Activated naive CD4-positive, alpha-beta T cell treated with anti-CD3 and anti-CD28 coated beads, Interleukin-2, amount 50 U/mL, for 72 hours (primary cell): ENCODE measurements at regions not wholly inside any gene's neighbourhood (a gene's known extent, or its start where the extent isn't known, plus 50 kb on each side); places are given as distances from the start of the nearest gene placed in this dataset.

Source experiments
- ATAC-seq, 2 donors: fragments of 150-1000 bp; cut with Tn5 transposase; 2 replicates each; pipeline ENCODE4 v1.10.0; 2021; ENCODE audit warnings: mild to moderate bottlenecking in 2 of 2, moderate library complexity in 2 of 2
- DNase-seq, 2 donors: peaks; one replicate each; pipeline ENCODE4 v3.0.0; 2021 to 2022; ENCODE audit warnings: low spot score in 2 of 2
- H3K27ac Mint-ChIP-seq, 2 donors: one replicate each; pipeline ENCODE4 v1.8.0; 2022; ENCODE audit warnings: mild to moderate bottlenecking in 2 of 2, mixed read lengths in 2 of 2
- H3K36me3 Mint-ChIP-seq, 2 donors: one replicate each; pipeline ENCODE4 v1.8.0; 2022; ENCODE audit warnings: mixed read lengths in 2 of 2
- H3K9me3 Mint-ChIP-seq, 2 donors: one replicate each; pipeline ENCODE4 v1.8.0; 2022; ENCODE audit warnings: mixed read lengths in 2 of 2

- H3K36me3 Mint-ChIP-seq = no peaks in the 10 kb centered on the region
- DNase-seq = no peak
- ATAC-seq = no peak
- H3K27ac Mint-ChIP-seq = no peak overlapping the region
- peaks cover under 1 to 10% of the 10 kb centered on the region in 2 donors for H3K9me3 Mint-ChIP-seq
Observed at GRCh38 chr11:109750964-109751363, 329.0 kb downstream of the C11orf87 start.

GRCh38 chr11:109752212-109752825 is 330.3 kb downstream of the C11orf87 start:
- Mint-ChIP-seq H3K27ac (no peak overlapping the region), H3K9me3 (peaks cover 0 to 10% of the 10 kb centered on the region in 2 donors), H3K36me3 (no peaks in the 10 kb centered on the region)
- DNase-seq (no peak), ATAC-seq (no peak)

DNA sequence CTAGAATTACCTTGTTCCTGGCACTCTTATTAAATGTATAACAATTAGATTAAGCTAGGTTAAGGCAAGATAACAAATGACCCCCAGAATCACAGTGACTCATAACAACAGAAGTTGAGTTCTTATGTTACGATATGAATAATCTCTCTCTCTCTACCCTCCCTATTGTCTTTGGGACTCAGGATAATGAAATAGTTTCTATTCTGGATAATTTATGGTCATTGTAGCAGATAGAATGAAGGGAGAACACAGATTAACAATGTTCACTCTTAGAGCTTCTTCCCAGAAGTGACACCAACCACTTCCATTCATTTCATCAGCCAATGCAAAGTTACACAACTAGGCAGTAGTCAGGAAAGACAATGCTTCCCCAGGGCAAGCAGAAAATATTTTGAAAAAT is 334.5 kb downstream of the C11orf87 start:
- H3K36me3 Mint-ChIP-seq = no peaks in the 10 kb centered on the region
- H3K9me3 Mint-ChIP-seq = peaks cover 0 to 4% of the 10 kb centered on the region in 2 donors
- H3K27ac Mint-ChIP-seq = no peak overlapping the region
- no peak for ATAC-seq
- DNase-seq = no peak

DNA sequence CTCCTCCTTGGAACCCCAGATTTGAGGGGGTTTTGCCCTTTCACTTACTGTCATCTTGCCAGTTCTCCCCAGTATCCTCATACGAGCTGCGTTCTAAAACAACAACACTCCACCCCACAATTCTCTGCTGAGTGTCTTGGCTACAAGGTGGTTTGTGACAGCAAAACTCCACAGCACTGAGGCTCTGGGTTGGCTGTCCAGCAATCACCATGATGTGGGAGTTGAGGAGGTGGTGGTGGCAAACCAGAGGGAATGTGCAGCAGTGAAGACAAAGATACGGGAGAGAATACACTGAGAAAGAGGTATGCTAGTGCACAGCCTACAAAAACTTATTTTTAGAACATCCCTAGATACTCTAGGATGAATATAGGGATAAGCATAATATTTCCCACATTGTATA is 335.0 kb downstream of the C11orf87 start:
- Mint-ChIP-seq H3K27ac (no peak overlapping the region), H3K9me3 (peaks cover 0 to 4% of the 10 kb centered on the region in 2 donors), H3K36me3 (no peaks in the 10 kb centered on the region)
- no peak for DNase-seq
- no peak for ATAC-seq

GRCh38 chr11:109762546-109762945 is 330.6 kb upstream of the ZC3H12C start:
- H3K27ac Mint-ChIP-seq = no peak overlapping the region
- H3K36me3 Mint-ChIP-seq = no peaks in the 10 kb centered on the region
- ATAC-seq (no peak), DNase-seq (no peak)
- no peaks in the 10 kb centered on the region for H3K9me3 Mint-ChIP-seq

DNA sequence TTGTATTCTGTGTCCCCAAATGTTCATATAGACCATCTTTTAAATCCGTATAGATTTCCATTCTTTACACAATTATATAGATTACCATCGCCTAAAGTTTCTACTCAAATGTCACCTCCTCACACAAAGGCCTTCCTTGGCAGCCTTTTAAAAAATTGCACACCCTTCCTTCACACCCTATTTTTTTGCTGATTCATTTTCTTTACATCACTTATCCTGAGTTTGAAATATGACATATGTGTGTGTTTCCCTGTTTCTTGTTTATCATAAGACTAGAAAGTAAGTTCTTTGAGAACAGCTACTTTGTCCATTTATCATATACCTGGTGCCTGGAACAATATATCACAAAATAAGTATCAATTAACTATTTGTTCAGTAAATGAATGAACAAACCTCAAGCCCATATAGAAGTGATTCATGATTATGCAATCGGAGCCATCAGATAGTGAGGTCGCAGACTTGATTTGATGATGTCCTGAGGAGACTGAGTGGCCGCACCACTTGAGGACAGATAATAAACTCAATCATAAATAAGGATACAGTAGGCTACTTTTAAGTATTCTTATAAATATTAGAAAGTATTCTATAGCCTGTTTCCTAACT is 327.4 kb upstream of the ZC3H12C start:
- DNase-seq (no peak), ATAC-seq (no peak)
- Mint-ChIP-seq H3K27ac (no peak overlapping the region), H3K36me3 (no peaks in the 10 kb centered on the region), H3K9me3 (no peaks in the 10 kb centered on the region)

GRCh38 chr11:109769858-109770257 is 323.3 kb upstream of the ZC3H12C start:
- DNase-seq (no peak), ATAC-seq (no peak)
- no peaks in the 10 kb centered on the region for H3K36me3 Mint-ChIP-seq
- no peak overlapping the region for H3K27ac Mint-ChIP-seq
- H3K9me3 Mint-ChIP-seq = no peaks in the 10 kb centered on the region

- no peak overlapping the region for H3K27ac Mint-ChIP-seq
- ATAC-seq = no peak
Observed at GRCh38 chr11:109770323-109770722, 322.9 kb upstream of the ZC3H12C start.

GRCh38 chr11:109772892-109773291 is 320.3 kb upstream of the ZC3H12C start:
- H3K36me3 Mint-ChIP-seq = no peaks in the 10 kb centered on the region
- no peak overlapping the region for H3K27ac Mint-ChIP-seq
- ATAC-seq (no peak), DNase-seq (no peak)
- H3K9me3 Mint-ChIP-seq = peaks cover 0 to 2% of the 10 kb centered on the region in 2 donors

More at GRCh38 chr11:109770323-109770722, 322.9 kb upstream of the ZC3H12C start:
- Mint-ChIP-seq H3K36me3 (no peaks in the 10 kb centered on the region), H3K9me3 (no peaks in the 10 kb centered on the region)
- DNase-seq = no peak

DNA sequence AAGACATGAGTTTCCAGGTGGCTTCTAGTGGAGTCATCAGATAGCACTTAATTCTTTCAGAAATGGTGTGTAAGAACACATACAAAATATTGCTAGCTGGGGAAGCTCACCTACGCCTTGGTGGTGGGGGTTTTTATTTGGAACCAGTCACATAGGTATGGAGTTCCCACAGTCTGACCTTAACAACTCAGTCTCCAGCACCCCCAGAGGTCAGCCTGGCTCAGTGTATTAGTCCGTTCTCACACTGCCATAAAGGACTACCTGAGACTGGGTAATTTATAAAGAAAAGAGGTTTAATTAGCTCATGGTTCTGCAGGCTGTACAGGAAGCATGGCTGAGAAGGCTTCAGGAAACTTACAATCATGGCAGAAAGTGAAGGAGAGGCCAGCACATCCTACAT is 317.5 kb upstream of the ZC3H12C start:
- DNase-seq = no peak
- Mint-ChIP-seq H3K9me3 (peaks cover 0 to 5% of the 10 kb centered on the region in 2 donors), H3K27ac (no peak overlapping the region), H3K36me3 (no peaks in the 10 kb centered on the region)
- ATAC-seq = no peak

- DNase-seq (no peak), ATAC-seq (no peak)
- Mint-ChIP-seq H3K36me3 (no peaks in the 10 kb centered on the region), H3K27ac (peak overlapping the region in 1 of 2 donors; percentile 2), H3K9me3 (peaks cover 0 to 1% of the 10 kb centered on the region in 2 donors)
Observed at GRCh38 chr11:109783014-109783413, 310.2 kb upstream of the ZC3H12C start.

DNA sequence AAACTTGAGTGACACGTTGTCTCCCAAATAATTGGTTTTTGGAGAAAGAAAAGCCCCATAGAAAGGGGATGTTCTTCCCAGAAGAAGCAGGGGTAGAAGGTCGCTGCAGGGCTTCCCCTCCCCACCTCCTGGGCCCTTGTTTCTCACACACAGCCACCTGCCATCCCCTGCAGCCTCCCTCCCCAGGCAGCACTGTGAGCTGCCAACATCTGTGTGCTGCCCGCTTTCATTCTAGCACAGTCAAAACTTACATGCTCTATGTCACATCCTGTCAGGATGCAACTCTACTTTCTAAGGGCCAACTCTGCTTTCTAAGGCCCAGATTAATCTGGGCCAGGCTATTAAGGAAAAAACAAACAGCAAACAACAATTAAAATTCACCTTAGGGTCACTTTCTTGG is 309.4 kb upstream of the ZC3H12C start:
- Mint-ChIP-seq H3K36me3 (no peaks in the 10 kb centered on the region), H3K27ac (no peak overlapping the region), H3K9me3 (no peaks in the 10 kb centered on the region)
- ATAC-seq (no peak), DNase-seq (no peak)

GRCh38 chr11:109784536-109784935 is 308.7 kb upstream of the ZC3H12C start:
- no peak for ATAC-seq
- no peaks in the 10 kb centered on the region for H3K9me3 Mint-ChIP-seq
- DNase-seq = no peak
- no peak overlapping the region for H3K27ac Mint-ChIP-seq
- H3K36me3 Mint-ChIP-seq = no peaks in the 10 kb centered on the region

GRCh38 chr11:109785198-109785597 is 308.0 kb upstream of the ZC3H12C start:
- DNase-seq (no peak), ATAC-seq (no peak)
- H3K9me3 Mint-ChIP-seq = no peaks in the 10 kb centered on the region

DNA sequence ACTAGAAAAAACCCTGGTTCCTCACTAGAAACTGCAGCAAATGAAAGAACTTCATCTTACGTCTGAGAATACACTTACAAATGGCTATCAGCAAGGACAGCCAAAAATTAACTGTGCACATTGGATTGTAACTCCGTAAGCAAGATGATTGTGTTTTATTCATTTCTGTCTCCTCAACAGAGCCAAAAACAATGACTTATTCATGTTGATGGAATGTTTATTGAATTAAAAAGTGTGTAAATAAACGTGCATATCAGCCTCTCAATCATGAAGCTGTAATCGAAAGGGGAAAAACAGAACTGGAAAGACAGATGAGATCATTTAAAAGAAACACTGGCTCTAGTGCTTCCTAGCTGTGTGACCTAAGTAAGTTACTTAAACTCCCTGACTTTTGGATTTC is 307.5 kb upstream of the ZC3H12C start:
- ATAC-seq (no peak), DNase-seq (no peak)
- no peaks in the 10 kb centered on the region for H3K9me3 Mint-ChIP-seq
- no peaks in the 10 kb centered on the region for H3K36me3 Mint-ChIP-seq
- no peak overlapping the region for H3K27ac Mint-ChIP-seq

More at GRCh38 chr11:109785198-109785597, 308.0 kb upstream of the ZC3H12C start:
- Mint-ChIP-seq H3K36me3 (no peaks in the 10 kb centered on the region), H3K27ac (no peak overlapping the region)

DNA sequence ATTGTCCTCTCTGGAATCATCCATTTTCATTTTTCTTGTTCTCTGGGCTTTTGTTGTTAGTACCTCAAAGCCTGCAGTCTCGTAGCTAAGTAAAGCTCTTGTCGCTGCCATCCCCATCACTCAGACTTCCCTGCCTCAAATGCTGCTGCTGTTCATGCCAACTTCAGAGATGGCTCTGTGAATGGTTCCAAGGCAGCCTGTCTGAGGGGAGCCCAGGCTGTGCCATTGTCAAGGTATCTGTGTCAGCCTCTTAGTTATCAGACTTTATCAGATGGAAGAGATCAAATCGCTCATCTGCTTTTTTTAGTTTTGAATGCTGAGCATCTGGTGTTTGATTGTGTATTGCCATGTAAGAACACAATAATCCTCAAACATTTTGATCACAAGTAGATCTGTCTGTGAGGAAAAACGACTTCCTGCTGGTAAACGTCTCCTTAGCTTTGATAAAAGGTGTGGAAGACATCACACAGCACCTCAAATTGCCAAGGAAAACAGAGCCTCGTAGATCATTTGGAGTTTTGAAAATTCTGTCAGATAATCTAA is 304.2 kb upstream of the ZC3H12C start:
- no peak for DNase-seq
- no peak for ATAC-seq

GRCh38 chr11:109789901-109790300 is 303.3 kb upstream of the ZC3H12C start:
- no peak for ATAC-seq
- H3K36me3 Mint-ChIP-seq = no peaks in the 10 kb centered on the region
- no peaks in the 10 kb centered on the region for H3K9me3 Mint-ChIP-seq
- DNase-seq = no peak
- H3K27ac Mint-ChIP-seq = no peak overlapping the region

More for the DNA sequence above, 304.2 kb upstream of the ZC3H12C start:
- Mint-ChIP-seq H3K36me3 (no peaks in the 10 kb centered on the region), H3K9me3 (no peaks in the 10 kb centered on the region), H3K27ac (no peak overlapping the region)

GRCh38 chr11:109791337-109791736 is 301.9 kb upstream of the ZC3H12C start:
- no peak for DNase-seq
- Mint-ChIP-seq H3K36me3 (no peaks in the 10 kb centered on the region), H3K27ac (no peak overlapping the region), H3K9me3 (no peaks in the 10 kb centered on the region)
- ATAC-seq = no peak
